ENCODE measurements at regions not wholly inside any gene's neighbourhood (a gene's known extent, or its start where the extent isn't known, plus 50 kb on each side); places are given as distances from the start of the nearest gene placed in this dataset.

DNA sequence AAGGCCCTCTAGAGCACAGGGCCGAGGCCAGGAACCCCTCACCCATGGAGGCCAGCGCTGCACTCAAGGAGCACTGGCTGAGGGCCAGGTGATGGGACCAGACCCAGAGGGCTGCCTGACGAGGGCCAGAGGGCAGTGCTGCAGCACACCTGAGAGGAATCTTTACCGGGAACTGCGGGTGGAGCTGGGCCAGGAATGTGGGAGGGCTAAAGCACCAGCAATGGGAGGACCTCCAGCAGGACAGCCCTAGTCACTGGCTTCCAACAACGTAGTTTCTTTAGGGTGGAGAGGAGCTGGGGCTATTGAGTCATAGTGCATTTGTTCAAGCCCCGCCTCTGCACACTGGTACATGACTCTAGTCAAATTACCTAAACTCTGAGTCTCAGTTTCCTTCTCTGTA is 143.4 kb downstream of the TMEM17 start:
- Mint-ChIP-seq H3K4me3 (ENCODE audit: unreplicated experiment) (no peak overlapping the region), H3K4me1 (ENCODE audit: low read depth, unreplicated experiment) (peaks cover 11% of the 10 kb centered on the region), H3K9me3 (ENCODE audit: unreplicated experiment) (no peaks in the 10 kb centered on the region), H3K27ac (ENCODE audit: unreplicated experiment) (peak overlapping the region; percentile 54), H3K36me3 (ENCODE audit: insufficient read depth, unreplicated experiment) (no peaks in the 10 kb centered on the region), H3K27me3 (ENCODE audit: insufficient read depth, unreplicated experiment) (no peaks in the 10 kb centered on the region)
- Histone ChIP-seq H3K4me1 (peaks cover 19% of the 10 kb centered on the region), H3K36me3 (ENCODE audit: control insufficient read depth, insufficient read depth, low read length) (no peaks in the 10 kb centered on the region), H3K9me3 (no peaks in the 10 kb centered on the region), H3K27me3 (replicated peaks; ENCODE audit: control insufficient read depth, insufficient read depth, low read length) (no peaks in the 10 kb centered on the region), H3K4me3 (ENCODE audit: low read depth, low read length) (no peak overlapping the region)
- BruUV-seq (replicated peaks), result no TSS peak
- TF ChIP-seq, protein P1, sequence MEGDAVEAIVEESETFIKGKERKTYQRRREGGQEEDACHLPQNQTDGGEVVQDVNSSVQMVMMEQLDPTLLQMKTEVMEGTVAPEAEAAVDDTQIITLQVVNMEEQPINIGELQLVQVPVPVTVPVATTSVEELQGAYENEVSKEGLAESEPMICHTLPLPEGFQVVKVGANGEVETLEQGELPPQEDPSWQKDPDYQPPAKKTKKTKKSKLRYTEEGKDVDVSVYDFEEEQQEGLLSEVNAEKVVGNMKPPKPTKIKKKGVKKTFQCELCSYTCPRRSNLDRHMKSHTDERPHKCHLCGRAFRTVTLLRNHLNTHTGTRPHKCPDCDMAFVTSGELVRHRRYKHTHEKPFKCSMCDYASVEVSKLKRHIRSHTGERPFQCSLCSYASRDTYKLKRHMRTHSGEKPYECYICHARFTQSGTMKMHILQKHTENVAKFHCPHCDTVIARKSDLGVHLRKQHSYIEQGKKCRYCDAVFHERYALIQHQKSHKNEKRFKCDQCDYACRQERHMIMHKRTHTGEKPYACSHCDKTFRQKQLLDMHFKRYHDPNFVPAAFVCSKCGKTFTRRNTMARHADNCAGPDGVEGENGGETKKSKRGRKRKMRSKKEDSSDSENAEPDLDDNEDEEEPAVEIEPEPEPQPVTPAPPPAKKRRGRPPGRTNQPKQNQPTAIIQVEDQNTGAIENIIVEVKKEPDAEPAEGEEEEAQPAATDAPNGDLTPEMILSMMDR (IDR thresholded peaks at IDR 0.05; ENCODE audit: insufficient read depth in 1 of 2, low read depth in 1 of 2, low read length in 1 of 2, severe bottlenecking in 1 of 2, unreplicated experiment in 1 of 2), result no peak
- POLR2A ChIA-PET, result no interaction called here
- DNase-seq, result peak; percentile 73 to 85
- intact Hi-C loops (cut with micrococcal nuclease; ENCODE audit: unreplicated experiment), result loop anchor here (1.0 kb wide), 1 partner anchor 49 kb away; no protein-coding TSS in a partner anchor
- CTCF ChIA-PET, result interaction anchor here (0.8 to 1.3 kb wide), 2 partner anchors 48 to 50 kb away, joined by 7 to 11 read pairs; no protein-coding TSS in a partner anchor

DNA sequence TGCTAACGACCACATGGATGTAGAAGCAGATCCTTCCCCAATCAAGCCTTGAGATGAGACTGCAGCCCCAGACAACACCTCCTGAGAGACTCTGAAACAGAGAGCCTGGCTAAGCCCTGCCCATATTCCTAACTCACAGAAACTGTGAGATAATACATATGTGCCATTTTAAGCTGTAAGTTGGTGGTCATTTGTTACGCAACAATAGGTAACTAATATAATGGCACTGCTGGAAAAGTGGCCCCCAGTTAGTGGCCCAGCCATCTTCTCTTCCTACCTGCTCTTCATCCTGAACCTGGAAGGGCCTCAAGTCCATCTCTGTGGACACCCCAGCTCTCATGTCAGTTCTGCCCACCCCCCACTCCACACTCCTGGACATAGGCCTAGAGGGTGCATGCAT is 144.0 kb downstream of the TMEM17 start:
- Histone ChIP-seq H3K27me3 (replicated peaks; ENCODE audit: control insufficient read depth, insufficient read depth, low read length) (no peaks in the 10 kb centered on the region), H3K4me1 (peaks cover 19% of the 10 kb centered on the region), H3K9me3 (no peaks in the 10 kb centered on the region), H3K36me3 (ENCODE audit: control insufficient read depth, insufficient read depth, low read length) (no peaks in the 10 kb centered on the region), H3K4me3 (ENCODE audit: low read depth, low read length) (no peak overlapping the region)
- intact Hi-C loops (cut with micrococcal nuclease; ENCODE audit: unreplicated experiment), result loop anchor here (1.0 kb wide), 1 partner anchor 49 kb away; no protein-coding TSS in a partner anchor
- no peaks in the 10 kb centered on the region for H3K9me3 Mint-ChIP-seq (ENCODE audit: unreplicated experiment)
- no TSS peak for BruUV-seq (replicated peaks)
- POLR2A ChIA-PET, result no interaction called here
- peak overlapping the region; percentile 54 for H3K27ac Mint-ChIP-seq (ENCODE audit: unreplicated experiment)
- H3K4me3 Mint-ChIP-seq (ENCODE audit: unreplicated experiment), result no peak overlapping the region
- no peak for DNase-seq
- H3K4me1 Mint-ChIP-seq (ENCODE audit: low read depth, unreplicated experiment), result peaks cover 11% of the 10 kb centered on the region
- CTCF ChIA-PET, result interaction anchor here (1.3 kb wide), 1 partner anchor 50 kb away, joined by 11 read pairs; no protein-coding TSS in a partner anchor
- no peaks in the 10 kb centered on the region for H3K36me3 Mint-ChIP-seq (ENCODE audit: insufficient read depth, unreplicated experiment)
- TF ChIP-seq, protein P1 (IDR thresholded peaks at IDR 0.05; ENCODE audit: insufficient read depth in 1 of 2, low read depth in 1 of 2, low read length in 1 of 2, severe bottlenecking in 1 of 2, unreplicated experiment in 1 of 2), result no peak
- no peaks in the 10 kb centered on the region for H3K27me3 Mint-ChIP-seq (ENCODE audit: insufficient read depth, unreplicated experiment)

DNA sequence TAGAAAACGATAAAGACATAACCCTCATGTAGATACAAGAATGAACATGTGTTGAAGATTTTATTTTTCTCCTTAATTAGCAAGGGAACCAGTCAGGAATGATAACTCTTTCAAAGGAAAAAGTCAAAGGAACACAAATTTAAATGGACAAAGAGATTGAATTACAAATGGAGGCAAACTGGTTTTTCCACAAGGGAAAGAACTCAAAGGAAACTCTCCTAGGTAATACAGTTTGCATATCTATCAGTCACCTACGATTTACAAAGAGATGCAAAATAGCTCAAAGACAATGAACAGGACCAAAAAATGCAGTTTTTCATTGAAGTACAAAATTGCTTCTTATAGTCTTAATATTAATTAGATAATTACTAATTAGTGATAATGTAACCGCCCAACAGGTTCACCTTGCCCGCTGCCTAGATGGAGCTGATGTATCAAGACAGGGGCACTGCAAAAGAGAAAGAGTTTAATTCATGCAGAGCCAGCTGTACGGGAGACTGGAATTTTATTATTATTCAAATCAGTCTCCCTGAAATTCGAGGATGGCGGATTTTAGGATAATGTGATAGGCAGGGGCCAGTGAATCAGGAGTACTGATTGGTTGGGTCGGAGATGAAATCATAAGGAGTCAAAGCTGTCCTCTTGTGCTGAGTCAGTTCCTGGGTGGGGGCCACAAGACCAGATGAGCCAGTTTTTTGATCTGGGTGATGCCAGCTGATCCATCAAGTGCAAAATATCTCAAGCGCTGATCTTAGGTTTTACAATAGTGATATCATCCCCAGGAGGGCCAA is 151.0 kb downstream of the TMEM17 start:
- Histone ChIP-seq H3K36me3 (ENCODE audit: control insufficient read depth, insufficient read depth, low read length) (no peaks in the 10 kb centered on the region), H3K4me1 (no peaks in the 10 kb centered on the region), H3K4me3 (ENCODE audit: low read depth, low read length) (no peak overlapping the region), H3K27me3 (replicated peaks; ENCODE audit: control insufficient read depth, insufficient read depth, low read length) (no peaks in the 10 kb centered on the region), H3K9me3 (peaks cover 22% of the 10 kb centered on the region)
- intact Hi-C loops (cut with micrococcal nuclease; ENCODE audit: unreplicated experiment), result no loop called here
- Mint-ChIP-seq H3K4me3 (ENCODE audit: unreplicated experiment) (no peak overlapping the region), H3K27ac (ENCODE audit: unreplicated experiment) (no peak overlapping the region), H3K9me3 (ENCODE audit: unreplicated experiment) (peaks cover 30% of the 10 kb centered on the region), H3K27me3 (ENCODE audit: insufficient read depth, unreplicated experiment) (no peaks in the 10 kb centered on the region), H3K4me1 (ENCODE audit: low read depth, unreplicated experiment) (no peaks in the 10 kb centered on the region), H3K36me3 (ENCODE audit: insufficient read depth, unreplicated experiment) (no peaks in the 10 kb centered on the region)
- no TSS peak for BruUV-seq (replicated peaks)
- ChIA-PET CTCF (no interaction called here), POLR2A (no interaction called here)
- DNase-seq, result no peak
- TF ChIP-seq, protein P1 (IDR thresholded peaks at IDR 0.05; ENCODE audit: insufficient read depth in 1 of 2, low read depth in 1 of 2, low read length in 1 of 2, severe bottlenecking in 1 of 2, unreplicated experiment in 1 of 2), result no peak
